Chondrocyte (in vitro differentiated cells): ENCODE measurements at regions not wholly inside any gene's neighbourhood (a gene's known extent, or its start where the extent isn't known, plus 50 kb on each side); places are given as distances from the start of the nearest gene placed in this dataset.
"Not testable (repeated sequence)": the region's sequence is repeated elsewhere in the genome, so short reads cannot be mapped to it uniquely, and the experiment has no call there.

Experiments
- DNase-seq: peaks from one replicate; pipeline ENCODE4 v3.0.0; 2021; ENCODE audit warnings: mixed read lengths, low spot score
- H3K27ac Mint-ChIP-seq: one replicate; pipeline ENCODE4 v1.8.0; 2021; ENCODE audit warnings: mild to moderate bottlenecking, moderate library complexity, mixed read lengths; ENCODE audit not compliant: unreplicated experiment
- H3K27me3 Mint-ChIP-seq: 2 replicates; pipeline ENCODE4 v1.8.0; 2021; ENCODE audit warnings: low read depth, mixed read lengths
- H3K36me3 Mint-ChIP-seq: 2 replicates; pipeline ENCODE4 v1.8.0; 2021; ENCODE audit warnings: low read depth, mixed read lengths
- H3K4me1 Mint-ChIP-seq: 2 replicates; pipeline ENCODE4 v1.8.0; 2021; ENCODE audit warnings: low read depth, mild to moderate bottlenecking, mixed read lengths
- H3K4me3 Mint-ChIP-seq: one replicate; pipeline ENCODE4 v1.8.0; 2021; ENCODE audit warnings: mild to moderate bottlenecking, moderate library complexity, mixed read lengths; ENCODE audit not compliant: unreplicated experiment
- H3K9me3 Mint-ChIP-seq: 2 replicates; pipeline ENCODE4 v1.8.0; 2021; ENCODE audit warnings: low read depth, mixed read lengths
- TF ChIP-seq, protein P1 (sequence below): fragments of 200-600 bp; sonication (generic); IDR thresholded peaks from 2 replicates; pipeline ENCODE4 v1.5.0; 2021; ENCODE audit warnings: antibody characterized with exemption, mild to moderate bottlenecking, moderate library complexity

DNA sequence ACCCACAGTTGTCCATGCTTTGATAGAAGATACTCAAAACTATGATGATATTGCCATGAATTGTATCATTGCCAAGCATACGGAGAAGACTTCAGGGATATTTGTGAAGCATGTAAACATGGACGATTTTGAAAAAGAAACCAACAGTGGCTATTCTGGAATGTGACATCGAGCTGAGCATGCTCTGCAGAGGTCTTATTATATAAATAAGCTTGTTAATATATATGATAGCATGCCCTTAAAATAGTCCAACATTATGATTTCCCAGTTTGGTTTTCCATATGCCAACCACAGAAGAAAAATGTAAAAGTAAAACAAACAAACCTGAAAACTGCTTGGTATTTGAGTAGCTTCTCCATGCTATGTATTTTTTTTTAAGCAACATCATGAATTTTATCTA, 159.1 kb downstream of the LNPK start:
- no peak for DNase-seq
- no peaks in the 10 kb centered on the region for H3K36me3 Mint-ChIP-seq
- no peaks in the 10 kb centered on the region for H3K9me3 Mint-ChIP-seq
- H3K4me3 Mint-ChIP-seq = no peak overlapping the region
- peaks cover 31% of the 10 kb centered on the region for H3K4me1 Mint-ChIP-seq
- H3K27ac Mint-ChIP-seq = peak overlapping the region; percentile 5
- H3K27me3 Mint-ChIP-seq = peaks cover 4% of the 10 kb centered on the region
- TF ChIP-seq, protein P1, sequence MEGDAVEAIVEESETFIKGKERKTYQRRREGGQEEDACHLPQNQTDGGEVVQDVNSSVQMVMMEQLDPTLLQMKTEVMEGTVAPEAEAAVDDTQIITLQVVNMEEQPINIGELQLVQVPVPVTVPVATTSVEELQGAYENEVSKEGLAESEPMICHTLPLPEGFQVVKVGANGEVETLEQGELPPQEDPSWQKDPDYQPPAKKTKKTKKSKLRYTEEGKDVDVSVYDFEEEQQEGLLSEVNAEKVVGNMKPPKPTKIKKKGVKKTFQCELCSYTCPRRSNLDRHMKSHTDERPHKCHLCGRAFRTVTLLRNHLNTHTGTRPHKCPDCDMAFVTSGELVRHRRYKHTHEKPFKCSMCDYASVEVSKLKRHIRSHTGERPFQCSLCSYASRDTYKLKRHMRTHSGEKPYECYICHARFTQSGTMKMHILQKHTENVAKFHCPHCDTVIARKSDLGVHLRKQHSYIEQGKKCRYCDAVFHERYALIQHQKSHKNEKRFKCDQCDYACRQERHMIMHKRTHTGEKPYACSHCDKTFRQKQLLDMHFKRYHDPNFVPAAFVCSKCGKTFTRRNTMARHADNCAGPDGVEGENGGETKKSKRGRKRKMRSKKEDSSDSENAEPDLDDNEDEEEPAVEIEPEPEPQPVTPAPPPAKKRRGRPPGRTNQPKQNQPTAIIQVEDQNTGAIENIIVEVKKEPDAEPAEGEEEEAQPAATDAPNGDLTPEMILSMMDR = no peak

DNA sequence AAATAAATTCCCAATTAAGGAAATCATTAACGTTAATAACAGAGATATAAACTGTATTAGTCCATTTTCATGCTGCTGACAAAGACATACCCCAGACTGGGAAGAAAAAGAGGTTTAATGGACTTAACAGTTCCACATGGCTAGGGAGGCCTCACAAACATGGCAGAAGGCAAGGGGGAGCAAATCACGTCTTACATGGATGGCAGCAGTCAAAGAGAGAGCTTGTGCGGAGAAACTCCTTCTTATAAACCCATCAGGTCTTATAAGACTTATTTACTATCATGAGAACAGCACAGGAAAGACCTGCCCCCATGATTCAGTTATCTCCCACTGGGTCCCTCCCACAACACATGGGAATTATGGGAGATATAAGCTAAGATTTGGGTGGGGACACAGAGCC, 161.3 kb downstream of the LNPK start:
- Mint-ChIP-seq H3K4me1 (peaks cover 47% of the 10 kb centered on the region), H3K27ac (peak overlapping the region; percentile 6)
- DNase-seq, H3K9me3 Mint-ChIP-seq, H3K4me3 Mint-ChIP-seq, H3K27me3 Mint-ChIP-seq, H3K36me3 Mint-ChIP-seq: not testable (repeated sequence)

DNA sequence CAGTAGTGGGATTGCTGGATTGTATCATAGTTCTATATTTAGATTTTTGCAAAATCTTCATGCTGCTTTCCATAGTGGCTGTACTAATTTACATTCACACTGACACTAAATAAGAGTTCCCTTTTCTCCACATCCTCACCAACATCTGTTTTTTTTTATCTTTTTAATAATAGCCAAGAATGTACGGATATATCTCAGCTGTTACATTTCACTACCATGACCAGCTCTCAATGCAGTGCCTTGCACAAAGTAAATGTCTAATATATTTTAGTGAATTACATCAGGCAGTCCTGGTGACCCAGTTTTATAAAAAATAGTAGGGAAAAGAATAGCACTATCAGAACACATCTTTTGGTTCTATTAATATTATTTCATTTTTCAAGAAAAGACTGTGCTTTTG, 161.8 kb downstream of the LNPK start:
- Mint-ChIP-seq H3K27me3 (no peaks in the 10 kb centered on the region), H3K36me3 (no peaks in the 10 kb centered on the region), H3K27ac (peak overlapping the region; percentile 78), H3K4me1 (peaks cover 47% of the 10 kb centered on the region), H3K9me3 (no peaks in the 10 kb centered on the region), H3K4me3 (no peak overlapping the region)
- TF ChIP-seq, protein P1 = no peak
- no peak for DNase-seq

DNA sequence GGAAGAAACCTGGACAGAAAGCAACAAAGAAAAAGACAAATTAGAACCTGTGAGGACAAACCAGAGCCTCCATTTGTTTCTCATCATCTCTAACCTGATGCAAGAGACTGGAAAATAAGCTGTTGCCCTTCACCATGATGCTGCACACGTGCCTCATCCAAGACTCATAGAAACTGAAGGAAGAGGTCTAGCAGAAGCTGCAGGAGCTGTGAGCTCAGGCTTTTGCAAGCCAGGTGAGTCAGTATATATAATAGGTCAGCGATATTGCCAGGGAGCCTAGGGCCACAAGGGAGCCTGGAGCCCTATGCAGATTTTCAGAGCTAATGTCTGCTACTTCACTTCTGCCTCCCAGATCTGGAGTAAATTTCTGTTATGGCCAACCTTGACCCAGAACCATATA, 163.1 kb downstream of the LNPK start:
- DNase-seq = no peak
- Mint-ChIP-seq H3K9me3 (no peaks in the 10 kb centered on the region), H3K4me1 (peaks cover 41% of the 10 kb centered on the region), H3K27me3 (peaks cover 7% of the 10 kb centered on the region), H3K4me3 (no peak overlapping the region), H3K27ac (no peak overlapping the region), H3K36me3 (no peaks in the 10 kb centered on the region)
- TF ChIP-seq, protein P1 = no peak

DNA sequence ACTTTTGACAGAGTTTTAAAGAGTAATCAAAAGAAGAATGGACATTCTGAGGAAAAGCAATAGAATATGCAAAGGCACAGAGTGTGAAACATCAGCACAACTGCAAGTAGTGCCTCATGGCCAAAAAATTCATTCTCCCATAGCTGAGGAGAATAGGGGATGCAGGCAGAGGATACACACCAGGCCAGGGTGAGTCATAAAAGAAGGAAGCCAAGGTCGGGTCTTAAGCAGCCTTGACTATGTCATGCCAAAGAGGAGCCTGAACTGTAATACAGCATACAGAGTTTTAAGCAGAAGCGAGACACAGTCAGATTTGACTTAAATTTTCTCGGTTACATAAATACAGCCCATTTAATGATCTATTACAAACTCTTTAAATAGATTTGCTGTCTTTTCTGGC, 165.0 kb downstream of the LNPK start:
- no peak overlapping the region for H3K27ac Mint-ChIP-seq
- no peaks in the 10 kb centered on the region for H3K36me3 Mint-ChIP-seq
- H3K9me3 Mint-ChIP-seq = no peaks in the 10 kb centered on the region
- H3K4me1 Mint-ChIP-seq = peaks cover 27% of the 10 kb centered on the region
- H3K27me3 Mint-ChIP-seq = peaks cover 10% of the 10 kb centered on the region
- TF ChIP-seq, protein P1 = no peak
- no peak for DNase-seq
- H3K4me3 Mint-ChIP-seq = no peak overlapping the region

DNA sequence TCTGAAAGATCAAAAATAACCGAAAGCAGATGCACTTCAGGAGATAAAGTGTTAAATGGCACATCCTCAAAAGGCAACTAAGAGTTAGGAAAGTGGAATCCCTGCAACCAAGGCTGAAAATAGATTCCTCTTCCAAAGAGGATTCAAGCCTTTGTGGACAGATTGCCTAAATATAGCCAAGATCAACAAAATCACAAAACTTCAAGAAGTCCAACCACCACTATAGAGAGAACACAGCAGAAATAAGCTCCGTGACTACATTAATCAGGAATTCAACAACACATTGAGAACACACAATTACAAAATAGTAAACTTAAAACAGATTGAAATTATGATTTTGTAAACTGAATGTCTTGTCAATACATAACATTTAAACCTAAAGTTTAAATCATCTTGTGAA, 165.7 kb downstream of the LNPK start:
- Mint-ChIP-seq H3K27ac (no peak overlapping the region), H3K36me3 (no peaks in the 10 kb centered on the region), H3K9me3 (no peaks in the 10 kb centered on the region), H3K27me3 (peaks cover 10% of the 10 kb centered on the region), H3K4me1 (peaks cover 27% of the 10 kb centered on the region), H3K4me3 (no peak overlapping the region)
- DNase-seq = no peak
- TF ChIP-seq, protein P1 = no peak
